Kidney (tissue), 13 donors: ENCODE measurements at regions not wholly inside any gene's neighbourhood (a gene's known extent, or its start where the extent isn't known, plus 50 kb on each side); places are given as distances from the start of the nearest gene placed in this dataset.

ENCODE experiments used
- DNase-seq, 5 donors: peaks; one replicate each; pipeline ENCODE4 v3.0.0-alpha.2; 2013 to 2020
- FAIRE-seq: peaks from 2 replicates; lab custom pipeline; 2012; peaks lifted over from hg19 to GRCh38; lab: Jason Lieb, UNC
- H3K27ac ChIP-seq, 2 donors: one replicate each; pipeline ENCODE4 v1.7.0; 2013; ENCODE audit warnings: low read depth in 2 of 2, low read length in 2 of 2, inconsistent platforms in 1 of 2
- H3K27me3 ChIP-seq: one replicate; pipeline ENCODE4 v1.7.1; 2013; ENCODE audit warnings: low read length, inconsistent platforms; ENCODE audit not compliant: control insufficient read depth, insufficient read depth
- H3K36me3 ChIP-seq, 3 donors: one replicate each; pipeline versions ENCODE4 v1.7.0 to v1.7.1; 2013; ENCODE audit warnings: low read length in 3 of 3, control low read depth in 1 of 3, inconsistent platforms in 1 of 3; ENCODE audit not compliant: insufficient read depth in 3 of 3, control insufficient read depth in 2 of 3
- H3K4me1 ChIP-seq, 3 donors: one replicate each; pipeline versions ENCODE4 v1.7.0 to v1.7.1; 2013; ENCODE audit warnings: low read length in 3 of 3, inconsistent platforms in 1 of 3, low read depth in 1 of 3; ENCODE audit not compliant: control insufficient read depth in 2 of 3, insufficient read depth in 2 of 3
- H3K4me3 ChIP-seq, 3 donors: one replicate each; pipeline versions ENCODE4 v1.7.0 to v1.8.1; 2013; ENCODE audit warnings: low read length in 3 of 3, control low read depth in 1 of 3, inconsistent platforms in 1 of 3
- H3K9ac ChIP-seq, 3 donors: one replicate each; pipeline versions ENCODE4 v1.7.0 to v1.7.1; 2013; ENCODE audit warnings: low read length in 3 of 3, control low read depth in 1 of 3, inconsistent platforms in 1 of 3
- H3K9me3 ChIP-seq, 3 donors: one replicate each; pipeline versions ENCODE4 v1.7.0 to v1.7.1; 2013; ENCODE audit warnings: low read length in 3 of 3, control low read depth in 1 of 3, inconsistent platforms in 1 of 3; ENCODE audit not compliant: control insufficient read depth in 2 of 3, insufficient read depth in 1 of 3
- intact Hi-C: fragments of 100-400 bp; cut with DNase I; formaldehyde crosslinking; loops from one replicate; pipeline ENCODE4 v1.11.1; 2022
- TF ChIP-seq, protein P1 (sequence below): IDR thresholded peaks from 3 replicates; pipeline ENCODE4 v1.5.1; 2012; ENCODE audit warnings: mild to moderate bottlenecking, moderate library complexity, borderline replicate concordance; ENCODE audit not compliant: insufficient read depth; ENCODE audit errors: extremely low read depth
- donor health status: control.
- donor health status: control.
- donor health status: control.
- donor health status: control.
- donor health status: control.
- donor health status: DM: yes; HTN: yes; CAD: no.
- donor health status: Normal renal cell carcinoma (clear cell type).

DNA sequence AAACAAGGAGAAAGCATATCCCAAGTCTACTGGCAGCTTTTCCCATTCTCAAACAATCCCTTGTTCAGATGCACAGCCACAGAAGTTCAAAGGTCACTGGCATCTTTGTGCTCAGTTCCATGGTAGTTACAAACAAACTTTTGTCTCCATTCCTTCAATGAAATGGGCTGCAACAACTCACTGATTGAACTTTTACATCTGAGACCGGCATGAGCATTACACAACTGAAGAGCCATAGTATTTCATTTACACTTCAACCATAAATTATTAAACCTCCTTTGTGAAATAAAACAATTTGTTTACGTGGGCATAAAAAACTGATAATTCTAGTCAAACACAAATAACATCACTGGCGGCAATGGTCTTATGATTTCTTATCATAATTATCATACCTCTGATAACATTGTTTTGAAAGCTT is 67.8 kb upstream of the ARHGAP32 start:
- H3K36me3 ChIP-seq, result no peaks in the 10 kb centered on the region
- no peaks in the 10 kb centered on the region for H3K9me3 ChIP-seq
- intact Hi-C loops, result no loop called here
- H3K27me3 ChIP-seq, result no peaks in the 10 kb centered on the region
- H3K9ac ChIP-seq, result no peak overlapping the region
- FAIRE-seq (no peak), DNase-seq (no peak)
- H3K4me1 ChIP-seq, result peaks cover 0 to 3% (median 0%) of the 10 kb centered on the region in 3 donors
- H3K27ac ChIP-seq, result no peak overlapping the region
- H3K4me3 ChIP-seq, result no peak overlapping the region
- TF ChIP-seq, protein P1, sequence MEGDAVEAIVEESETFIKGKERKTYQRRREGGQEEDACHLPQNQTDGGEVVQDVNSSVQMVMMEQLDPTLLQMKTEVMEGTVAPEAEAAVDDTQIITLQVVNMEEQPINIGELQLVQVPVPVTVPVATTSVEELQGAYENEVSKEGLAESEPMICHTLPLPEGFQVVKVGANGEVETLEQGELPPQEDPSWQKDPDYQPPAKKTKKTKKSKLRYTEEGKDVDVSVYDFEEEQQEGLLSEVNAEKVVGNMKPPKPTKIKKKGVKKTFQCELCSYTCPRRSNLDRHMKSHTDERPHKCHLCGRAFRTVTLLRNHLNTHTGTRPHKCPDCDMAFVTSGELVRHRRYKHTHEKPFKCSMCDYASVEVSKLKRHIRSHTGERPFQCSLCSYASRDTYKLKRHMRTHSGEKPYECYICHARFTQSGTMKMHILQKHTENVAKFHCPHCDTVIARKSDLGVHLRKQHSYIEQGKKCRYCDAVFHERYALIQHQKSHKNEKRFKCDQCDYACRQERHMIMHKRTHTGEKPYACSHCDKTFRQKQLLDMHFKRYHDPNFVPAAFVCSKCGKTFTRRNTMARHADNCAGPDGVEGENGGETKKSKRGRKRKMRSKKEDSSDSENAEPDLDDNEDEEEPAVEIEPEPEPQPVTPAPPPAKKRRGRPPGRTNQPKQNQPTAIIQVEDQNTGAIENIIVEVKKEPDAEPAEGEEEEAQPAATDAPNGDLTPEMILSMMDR, result no peak

- Histone ChIP-seq H3K36me3 (no peaks in the 10 kb centered on the region), H3K4me1 (peaks cover 0 to 5% (median 0%) of the 10 kb centered on the region in 3 donors), H3K9ac (no peak overlapping the region), H3K27me3 (no peaks in the 10 kb centered on the region), H3K4me3 (no peak overlapping the region), H3K27ac (no peak overlapping the region), H3K9me3 (no peaks in the 10 kb centered on the region)
- intact Hi-C loops, result no loop called here
- DNase-seq, result no peak
- no peak for FAIRE-seq
- TF ChIP-seq, protein P1, result no peak
Observed at GRCh38 chr11:129258205-129258604, 66.1 kb upstream of the ARHGAP32 start.

DNA sequence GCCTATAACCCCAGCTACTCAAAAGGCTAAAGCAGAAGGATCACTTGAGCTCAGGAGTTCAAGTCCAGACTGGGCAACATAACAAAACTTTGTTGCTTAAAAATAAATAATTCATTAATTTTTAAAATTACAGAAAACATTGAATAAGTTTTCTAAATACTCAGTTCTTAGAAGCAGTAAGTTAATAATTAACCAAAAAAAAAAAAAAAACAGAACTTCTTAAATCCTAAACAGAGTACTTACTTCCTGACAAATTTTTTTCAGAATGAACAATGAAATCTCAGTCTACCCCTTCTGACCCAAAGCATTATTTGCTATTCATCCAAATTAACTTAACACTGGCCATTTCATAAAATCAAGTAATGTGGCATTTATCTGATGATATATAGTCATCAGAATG is 65.4 kb upstream of the ARHGAP32 start:
- TF ChIP-seq, protein P1, result no peak
- no peak for FAIRE-seq
- Histone ChIP-seq H3K36me3 (no peaks in the 10 kb centered on the region), H3K27me3 (no peaks in the 10 kb centered on the region), H3K4me3 (no peak overlapping the region), H3K9me3 (no peaks in the 10 kb centered on the region), H3K27ac (no peak overlapping the region), H3K9ac (no peak overlapping the region), H3K4me1 (peaks cover 0 to 6% (median 0%) of the 10 kb centered on the region in 3 donors)
- intact Hi-C loops, result no loop called here
- DNase-seq, result no peak

DNA sequence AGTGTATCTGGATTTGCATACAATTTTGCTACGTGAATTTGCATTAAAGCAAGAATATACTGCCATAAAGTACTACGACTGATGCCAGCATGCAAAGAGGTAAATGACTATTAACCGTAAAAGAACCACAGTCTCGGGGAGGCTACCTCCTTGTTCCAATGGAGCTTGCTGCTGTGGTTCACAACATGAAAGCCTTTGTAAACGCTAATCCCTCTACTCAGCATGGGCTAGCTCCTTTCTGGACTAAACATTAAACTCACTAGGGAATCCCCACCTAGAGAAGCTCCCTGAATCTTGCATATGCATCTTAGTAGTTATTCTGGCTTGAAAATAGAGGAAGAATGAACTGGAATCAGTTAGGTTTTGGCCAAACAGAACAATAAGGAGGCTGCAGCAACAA is 60.5 kb upstream of the ARHGAP32 start:
- TF ChIP-seq, protein P1, result no peak
- no peak for FAIRE-seq
- Histone ChIP-seq H3K4me1 (peaks cover 0 to 4% (median 0%) of the 10 kb centered on the region in 3 donors), H3K27ac (no peak overlapping the region), H3K27me3 (no peaks in the 10 kb centered on the region), H3K9me3 (no peaks in the 10 kb centered on the region), H3K4me3 (no peak overlapping the region), H3K9ac (no peak overlapping the region), H3K36me3 (no peaks in the 10 kb centered on the region)
- intact Hi-C loops, result no loop called here
- DNase-seq, result no peak
